GM13977 (cell line): ENCODE measurements at regions not wholly inside any gene's neighbourhood (a gene's known extent, or its start where the extent isn't known, plus 50 kb on each side); places are given as distances from the start of the nearest gene placed in this dataset.

Source experiments
- DNase-seq: peaks from one replicate; pipeline ENCODE4 v3.0.0; 2012; ENCODE audit warnings: low spot score
- CTCF ChIP-seq: IDR thresholded peaks from 2 replicates; pipeline ENCODE4 v1.5.1; 2012; ENCODE audit warnings: mild to moderate bottlenecking, control low read depth; ENCODE audit not compliant: insufficient read depth; ENCODE audit errors: extremely low read depth, missing control alignments
- in situ Hi-C: fragments of 300-500 bp; cut with MboI; formaldehyde crosslinking; loops from one replicate; pipeline ENCODE4 v1.12.0; 2022; ENCODE audit warnings: low sequenced_read_pairs, low pct_unique_long_range_greater_than_20kb, mixed read lengths, inconsistent platforms; ENCODE audit not compliant: unreplicated experiment

DNA sequence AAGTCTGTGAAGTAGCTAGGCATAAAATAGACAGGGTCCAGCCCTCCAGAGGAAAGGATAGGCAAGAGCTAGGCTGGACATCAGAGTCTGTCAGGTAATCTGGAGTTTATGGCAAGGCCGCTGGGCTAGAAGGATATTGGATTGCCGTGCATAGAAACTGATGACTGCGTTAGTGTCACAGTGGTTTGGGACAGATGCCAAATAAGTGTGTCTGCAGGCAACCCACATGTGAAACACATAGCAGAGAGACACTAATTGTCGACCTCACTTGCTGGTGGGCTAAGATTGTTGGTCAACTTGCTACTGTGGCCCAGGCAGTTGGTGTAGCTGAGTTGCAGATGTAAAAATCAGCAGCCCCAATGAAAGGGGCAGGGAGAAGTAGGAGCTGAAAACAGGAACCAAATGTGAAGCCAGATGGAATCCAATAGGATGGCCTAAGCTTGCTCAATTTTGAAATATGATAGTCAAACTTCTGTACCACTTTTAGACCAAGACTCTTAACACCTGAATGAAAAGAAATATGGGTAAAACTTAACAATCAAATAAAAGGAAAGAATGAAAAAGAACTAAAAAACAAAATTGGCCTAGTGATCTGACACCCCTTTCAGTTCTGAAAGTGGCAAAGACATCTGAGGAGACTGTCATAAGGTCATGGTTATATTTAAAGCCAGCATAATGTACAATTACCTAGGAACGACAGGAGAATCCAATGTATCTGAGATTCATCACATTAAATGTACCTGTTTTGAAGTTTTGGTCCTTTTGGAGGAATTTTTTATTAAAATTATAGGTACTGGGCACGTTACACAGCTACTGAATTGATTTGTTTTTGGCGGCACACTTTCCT is 243.3 kb upstream of the ACTBL2 start:
- in situ Hi-C loops, result no loop called here
- no peak for TF ChIP-seq CTCF
- DNase-seq, result no peak

GRCh38 chr5:57724836-57725235 is 242.2 kb upstream of the ACTBL2 start:
- DNase-seq, result no peak
- no peak for TF ChIP-seq CTCF
- in situ Hi-C loops, result no loop called here

DNA sequence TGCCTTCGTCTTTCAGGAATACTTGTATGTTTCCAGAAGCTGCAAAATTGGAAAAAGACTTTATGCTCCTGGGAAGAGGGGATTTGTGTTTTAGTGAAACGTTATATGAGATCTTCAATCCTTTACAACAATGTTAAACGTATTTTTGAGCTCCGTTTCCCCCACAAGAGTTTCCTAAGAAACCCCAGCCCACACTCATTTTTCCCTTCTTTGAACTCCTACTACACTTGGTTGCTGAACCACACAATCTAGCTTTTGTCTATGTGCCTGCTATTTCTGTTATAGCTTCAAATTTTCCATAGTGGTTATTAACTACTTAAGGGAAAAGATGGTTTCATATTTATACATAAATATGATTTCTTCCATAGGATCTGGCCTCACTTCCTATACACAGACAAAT is 238.6 kb upstream of the ACTBL2 start:
- TF ChIP-seq CTCF, result no peak
- DNase-seq, result no peak
- in situ Hi-C loops, result no loop called here

GRCh38 chr5:57720656-57721055 is 238.0 kb upstream of the ACTBL2 start:
- TF ChIP-seq CTCF, result no peak
- in situ Hi-C loops, result no loop called here
- DNase-seq, result no peak

- in situ Hi-C loops, result no loop called here
- no peak for TF ChIP-seq CTCF
- DNase-seq, result no peak
These were observed 236.6 kb upstream of the ACTBL2 start for GRCh38 chr5:57719216-57719615.

- in situ Hi-C loops, result no loop called here
- TF ChIP-seq CTCF, result no peak
- no peak for DNase-seq
These were observed 235.5 kb upstream of the ACTBL2 start for GRCh38 chr5:57718155-57718554.

DNA sequence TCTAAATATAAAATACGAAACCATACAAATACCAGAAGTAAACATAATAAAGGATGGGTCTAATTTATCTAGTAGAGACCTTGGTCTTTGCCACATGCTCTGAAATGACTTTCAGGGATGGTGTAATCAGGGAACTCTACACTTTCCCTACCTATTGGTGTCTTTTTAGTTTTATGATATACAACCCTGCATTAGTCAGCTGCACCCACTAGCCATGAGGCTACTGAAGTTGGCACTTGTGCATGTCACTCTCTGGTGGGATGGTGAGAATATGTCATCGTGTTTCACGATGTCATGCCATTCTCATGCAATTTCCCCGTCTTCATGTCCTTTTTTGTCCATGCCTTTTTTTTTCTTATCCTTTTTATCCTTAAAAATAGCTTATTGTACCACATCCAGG is 234.9 kb upstream of the ACTBL2 start:
- DNase-seq, result no peak
- in situ Hi-C loops, result no loop called here
- no peak for TF ChIP-seq CTCF
